H9 (cell line): ENCODE measurements at regions not wholly inside any gene's neighbourhood (a gene's known extent, or its start where the extent isn't known, plus 50 kb on each side); places are given as distances from the start of the nearest gene placed in this dataset.

Source experiments
- DNase-seq: peaks from one replicate; pipeline ENCODE4 v3.0.0-alpha.2; 2017
- H2AFZ ChIP-seq: one replicate; pipeline ENCODE4 v1.6.1; 2013; ENCODE audit warnings: mild to moderate bottlenecking, low read length, control low read depth, moderate library complexity
- H2AK5ac ChIP-seq: 2 replicates; pipeline ENCODE4 v1.6.1; 2013; ENCODE audit warnings: low read length, control low read depth, mixed read lengths; ENCODE audit not compliant: insufficient read length
- H2BK120ac ChIP-seq: one replicate; pipeline ENCODE4 v1.6.1; 2013; ENCODE audit warnings: low read depth, mild to moderate bottlenecking, low read length, control low read depth, inconsistent platforms; ENCODE audit not compliant: poor library complexity, severe bottlenecking
- H2BK12ac ChIP-seq: 2 replicates; pipeline ENCODE4 v1.6.1; 2013; ENCODE audit warnings: low read length, control low read depth, mixed read lengths, low read depth; ENCODE audit not compliant: insufficient read length
- H2BK15ac ChIP-seq: 2 replicates; pipeline ENCODE4 v1.6.1; 2013; ENCODE audit warnings: low read depth, low read length, control low read depth
- H2BK20ac ChIP-seq: one replicate; pipeline ENCODE4 v1.6.1; 2013; ENCODE audit warnings: low read depth, mild to moderate bottlenecking, low read length, control low read depth, inconsistent platforms; ENCODE audit not compliant: poor library complexity, severe bottlenecking
- H2BK5ac ChIP-seq: 2 replicates; pipeline ENCODE4 v1.6.1; 2013; ENCODE audit warnings: low read length, control low read depth, mixed read lengths; ENCODE audit not compliant: insufficient read length
- H3K14ac ChIP-seq: 2 replicates; pipeline ENCODE4 v1.6.1; 2013; ENCODE audit warnings: low read length, control low read depth; ENCODE audit not compliant: insufficient read depth
- H3K18ac ChIP-seq: 2 replicates; pipeline ENCODE4 v1.6.1; 2013; ENCODE audit warnings: low read depth, mild to moderate bottlenecking, mixed read lengths, low read length, control low read depth; ENCODE audit not compliant: insufficient read length
- H3K23ac ChIP-seq: 2 replicates; pipeline ENCODE4 v1.6.1; 2013; ENCODE audit warnings: low read length, control low read depth, mixed read lengths, low read depth; ENCODE audit not compliant: insufficient read length
- H3K23me2 ChIP-seq: 2 replicates; pipeline ENCODE4 v1.6.1; 2013; ENCODE audit warnings: low read depth, mild to moderate bottlenecking, mixed read lengths, low read length, control low read depth; ENCODE audit not compliant: insufficient read length, poor library complexity, severe bottlenecking
- H3K27ac ChIP-seq: 2 replicates; pipeline ENCODE4 v1.5.1; 2013; ENCODE audit warnings: low read length, control low read depth, mixed read lengths, low read depth; ENCODE audit not compliant: insufficient read length
- H3K27me3 ChIP-seq: 2 replicates; pipeline ENCODE4 v1.6.1; 2013; ENCODE audit warnings: low read length, control low read depth, inconsistent platforms; ENCODE audit not compliant: insufficient read depth
- H3K4ac ChIP-seq: 2 replicates; pipeline ENCODE4 v1.6.1; 2013; ENCODE audit warnings: low read depth, mild to moderate bottlenecking, control low read depth, inconsistent platforms, low read length, moderate library complexity
- H3K4me1 ChIP-seq: 2 replicates; pipeline ENCODE4 v1.6.1; 2013; ENCODE audit warnings: low read length, control low read depth, inconsistent platforms; ENCODE audit not compliant: insufficient read depth
- H3K4me2 ChIP-seq: 2 replicates; pipeline ENCODE4 v1.6.1; 2013; ENCODE audit warnings: low read length, control low read depth, mixed read lengths; ENCODE audit not compliant: insufficient read length, insufficient read depth
- H3K56ac ChIP-seq: 2 replicates; pipeline ENCODE4 v1.6.1; 2013; ENCODE audit warnings: low read depth, mild to moderate bottlenecking, mixed read lengths, low read length, control low read depth; ENCODE audit not compliant: insufficient read length
- H3K79me1 ChIP-seq: 2 replicates; pipeline ENCODE4 v1.6.1; 2013; ENCODE audit warnings: low read depth, mild to moderate bottlenecking, moderate library complexity, low read length, control low read depth, inconsistent platforms; ENCODE audit not compliant: insufficient read depth, poor library complexity, severe bottlenecking
- H3K79me2 ChIP-seq: 2 replicates; pipeline ENCODE4 v1.6.1; 2013; ENCODE audit warnings: low read length, control low read depth, inconsistent platforms; ENCODE audit not compliant: insufficient read depth
- H3K9ac ChIP-seq: 2 replicates; pipeline ENCODE4 v1.6.1; 2013; ENCODE audit warnings: low read length, control low read depth, mixed read lengths; ENCODE audit not compliant: insufficient read length; ENCODE audit errors: extremely low read depth
- H3K9me3 ChIP-seq: one replicate; pipeline ENCODE4 v1.6.1; 2013; ENCODE audit warnings: low read depth, low read length, inconsistent platforms; ENCODE audit not compliant: control insufficient read depth
- H3T11ph ChIP-seq: one replicate; pipeline ENCODE4 v1.6.1; 2013; ENCODE audit warnings: mild to moderate bottlenecking, low read length, control low read depth, inconsistent platforms
- H4K20me1 ChIP-seq: one replicate; pipeline ENCODE4 v1.6.1; 2013; ENCODE audit not compliant: control insufficient read depth, insufficient read length, insufficient read depth
- H4K5ac ChIP-seq: 2 replicates; pipeline ENCODE4 v1.6.1; 2013; ENCODE audit warnings: low read depth, mild to moderate bottlenecking, mixed read lengths, low read length, control low read depth; ENCODE audit not compliant: insufficient read length
- H4K8ac ChIP-seq: replicated peaks from 2 replicates; pipeline ENCODE4 v1.6.1; 2013; ENCODE audit warnings: low read length, control low read depth, mixed read lengths, low read depth; ENCODE audit not compliant: insufficient read length
- H4K91ac ChIP-seq: 2 replicates; pipeline ENCODE4 v1.6.1; 2013; ENCODE audit warnings: low read depth, mild to moderate bottlenecking, moderate library complexity, mixed read lengths, low read length, control low read depth; ENCODE audit not compliant: insufficient read length
- H3K27ac Mint-ChIP-seq, 3 experiments: 2 replicates in 2 of 3; 3 replicates in 1 of 3; pipeline ENCODE4 v1.8.0; 2020 to 2021; ENCODE audit warnings: mixed read lengths in 3 of 3, mild to moderate bottlenecking in 1 of 3, moderate library complexity in 1 of 3
- H3K27me3 Mint-ChIP-seq: 2 replicates; pipeline ENCODE4 v1.8.0; 2021; ENCODE audit warnings: low read depth, mild to moderate bottlenecking, moderate library complexity, mixed read lengths
- H3K36me3 Mint-ChIP-seq, 3 experiments: 2 replicates in 2 of 3; 3 replicates in 1 of 3; pipeline ENCODE4 v1.8.0; 2020 to 2021; ENCODE audit warnings: low read depth in 3 of 3, mixed read lengths in 3 of 3; ENCODE audit not compliant: insufficient read depth in 1 of 3
- H3K4me1 Mint-ChIP-seq, 2 experiments: 2 replicates each; pipeline ENCODE4 v1.8.0; 2020; ENCODE audit warnings: mixed read lengths in 2 of 2
- H3K4me3 Mint-ChIP-seq, 2 experiments: 2 replicates in 1 of 2; 3 replicates in 1 of 2; pipeline ENCODE4 v1.8.0; 2020 to 2021; ENCODE audit warnings: mild to moderate bottlenecking in 2 of 2, mixed read lengths in 2 of 2, moderate library complexity in 1 of 2
- H3K9me3 Mint-ChIP-seq, 2 experiments: 2 replicates in 1 of 2; 3 replicates in 1 of 2; pipeline ENCODE4 v1.8.0; 2020; ENCODE audit warnings: mild to moderate bottlenecking in 2 of 2, mixed read lengths in 2 of 2, moderate library complexity in 1 of 2
- CTCF ChIP-seq: fragments of 200-600 bp; sonication (generic); conservative IDR thresholded peaks from 3 replicates; pipeline ENCODE4 v1.8.0; 2021; ENCODE audit warnings: antibody characterized with exemption, mild to moderate bottlenecking
- WGBS: extraction: QIAGEN DNeasy Blood & Tissue Kit; methylation state at CpG from one replicate; pipeline ENCODE4 v1.1.7; 2013; ENCODE audit warnings: missing lambda C conversion rate, low lambda C conversion rate, mixed read lengths; ENCODE audit not compliant: insufficient read length; ENCODE audit errors: extremely low coverage; 5-methylcytosine and 5-hydroxymethylcytosine counted together

GRCh38 chr3:109211941-109212340 is 75.4 kb downstream of the C3orf85 start:
- Mint-ChIP-seq H3K27me3 (no peaks in the 10 kb centered on the region; the same call in 1 of the 2 replicates), H3K9me3 (no peaks in the 10 kb centered on the region), H3K4me1 (no peaks in the 10 kb centered on the region), H3K27ac (no peak overlapping the region), H3K4me3 (no peak overlapping the region), H3K36me3 (no peaks in the 10 kb centered on the region)
- Histone ChIP-seq H2BK12ac (no peak overlapping the region), H2AFZ (no peak overlapping the region), H2BK15ac (no peak overlapping the region), H3K18ac (no peak overlapping the region), H3K56ac (no peak overlapping the region), H3K4me2 (no peak overlapping the region), H3K4ac (no peak overlapping the region), H4K91ac (no peak overlapping the region), H3K9me3 (no peaks in the 10 kb centered on the region), H3K23ac (no peak overlapping the region), H2AK5ac (no peak overlapping the region), H2BK5ac (no peak overlapping the region), H3K4me1 (no peaks in the 10 kb centered on the region), H2BK120ac (no peak overlapping the region), H3K79me1 (no peaks in the 10 kb centered on the region), H3K14ac (no peak overlapping the region), H3K23me2 (no peaks in the 10 kb centered on the region), H2BK20ac (no peak overlapping the region), H3K79me2 (no peaks in the 10 kb centered on the region), H4K5ac (no peak overlapping the region), H3K27ac (no peak overlapping the region), H4K20me1 (no peaks in the 10 kb centered on the region), H3T11ph (no peak overlapping the region), H4K8ac (no peak overlapping the region), H3K9ac (no peak overlapping the region), H3K27me3 (no peaks in the 10 kb centered on the region)
- TF ChIP-seq CTCF: no peak
- DNase-seq: no peak
- WGBS: no CpG with 5 or more reads among the region's 4 CpGs
